22Rv1 (cell line): ENCODE measurements at regions not wholly inside any gene's neighbourhood (a gene's known extent, or its start where the extent isn't known, plus 50 kb on each side); places are given as distances from the start of the nearest gene placed in this dataset.

Experiments
- CTCF ChIP-seq: fragments of 450-650 bp; IDR thresholded peaks from 2 replicates; pipeline ENCODE4 v1.5.1; 2017; ENCODE audit warnings: mild to moderate bottlenecking
- ZFX ChIP-seq: fragments of 450-650 bp; IDR thresholded peaks from 2 replicates; pipeline ENCODE4 v1.6.1; 2017; ENCODE audit warnings: antibody characterized with exemption, borderline replicate concordance

DNA sequence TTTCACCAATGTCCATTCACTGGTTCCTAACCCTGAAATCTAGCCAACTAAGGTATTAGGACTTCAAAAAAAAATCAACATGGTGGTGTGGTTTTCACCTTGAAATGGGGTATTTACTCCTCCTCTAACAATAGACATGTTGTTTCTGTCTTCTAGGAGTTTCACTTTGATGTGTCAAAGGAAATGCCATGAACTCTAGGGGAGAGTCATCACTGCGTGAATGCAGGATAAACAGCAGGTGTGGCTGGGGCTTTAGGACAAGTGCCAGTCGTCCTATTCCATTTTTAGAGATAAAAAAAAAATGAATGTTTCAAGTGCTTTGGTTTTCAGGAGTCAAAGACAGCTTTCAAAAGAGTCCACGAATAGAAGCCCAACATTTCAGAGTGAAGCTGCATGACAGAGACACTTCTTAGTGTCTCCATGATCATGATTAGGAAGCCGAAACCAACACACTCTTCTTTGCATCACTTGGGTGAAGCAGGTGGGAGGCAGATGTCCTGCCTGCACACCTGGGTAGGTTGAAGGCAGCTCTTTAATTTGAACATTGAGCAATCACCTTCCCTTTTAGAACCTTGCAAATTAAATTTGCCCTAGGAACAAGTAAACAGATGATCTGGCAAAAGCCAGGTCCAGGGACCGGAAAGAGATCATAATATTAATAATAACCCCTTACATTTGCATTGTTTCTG, 328.5 kb upstream of the PRDM1 start:
- TF ChIP-seq CTCF, result no peak
- TF ChIP-seq ZFX, result no peak
